H9 (cell line): ENCODE measurements at regions not wholly inside any gene's neighbourhood (a gene's known extent, or its start where the extent isn't known, plus 50 kb on each side); places are given as distances from the start of the nearest gene placed in this dataset.
"Not testable (repeated sequence)": the region's sequence is repeated elsewhere in the genome, so short reads cannot be mapped to it uniquely, and the experiment has no call there.

Experiments used
- DNase-seq: peaks from one replicate; pipeline ENCODE4 v3.0.0-alpha.2; 2017
- H2AFZ ChIP-seq: one replicate; pipeline ENCODE4 v1.6.1; 2013; ENCODE audit warnings: mild to moderate bottlenecking, low read length, control low read depth, moderate library complexity
- H2AK5ac ChIP-seq: 2 replicates; pipeline ENCODE4 v1.6.1; 2013; ENCODE audit warnings: low read length, control low read depth, mixed read lengths; ENCODE audit not compliant: insufficient read length
- H2BK120ac ChIP-seq: one replicate; pipeline ENCODE4 v1.6.1; 2013; ENCODE audit warnings: low read depth, mild to moderate bottlenecking, low read length, control low read depth, inconsistent platforms; ENCODE audit not compliant: poor library complexity, severe bottlenecking
- H2BK12ac ChIP-seq: 2 replicates; pipeline ENCODE4 v1.6.1; 2013; ENCODE audit warnings: low read length, control low read depth, mixed read lengths, low read depth; ENCODE audit not compliant: insufficient read length
- H2BK15ac ChIP-seq: 2 replicates; pipeline ENCODE4 v1.6.1; 2013; ENCODE audit warnings: low read depth, low read length, control low read depth
- H2BK20ac ChIP-seq: one replicate; pipeline ENCODE4 v1.6.1; 2013; ENCODE audit warnings: low read depth, mild to moderate bottlenecking, low read length, control low read depth, inconsistent platforms; ENCODE audit not compliant: poor library complexity, severe bottlenecking
- H2BK5ac ChIP-seq: 2 replicates; pipeline ENCODE4 v1.6.1; 2013; ENCODE audit warnings: low read length, control low read depth, mixed read lengths; ENCODE audit not compliant: insufficient read length
- H3K14ac ChIP-seq: 2 replicates; pipeline ENCODE4 v1.6.1; 2013; ENCODE audit warnings: low read length, control low read depth; ENCODE audit not compliant: insufficient read depth
- H3K18ac ChIP-seq: 2 replicates; pipeline ENCODE4 v1.6.1; 2013; ENCODE audit warnings: low read depth, mild to moderate bottlenecking, mixed read lengths, low read length, control low read depth; ENCODE audit not compliant: insufficient read length
- H3K23ac ChIP-seq: 2 replicates; pipeline ENCODE4 v1.6.1; 2013; ENCODE audit warnings: low read length, control low read depth, mixed read lengths, low read depth; ENCODE audit not compliant: insufficient read length
- H3K23me2 ChIP-seq: 2 replicates; pipeline ENCODE4 v1.6.1; 2013; ENCODE audit warnings: low read depth, mild to moderate bottlenecking, mixed read lengths, low read length, control low read depth; ENCODE audit not compliant: insufficient read length, poor library complexity, severe bottlenecking
- H3K27ac ChIP-seq: 2 replicates; pipeline ENCODE4 v1.5.1; 2013; ENCODE audit warnings: low read length, control low read depth, mixed read lengths, low read depth; ENCODE audit not compliant: insufficient read length
- H3K27me3 ChIP-seq: 2 replicates; pipeline ENCODE4 v1.6.1; 2013; ENCODE audit warnings: low read length, control low read depth, inconsistent platforms; ENCODE audit not compliant: insufficient read depth
- H3K4ac ChIP-seq: 2 replicates; pipeline ENCODE4 v1.6.1; 2013; ENCODE audit warnings: low read depth, mild to moderate bottlenecking, control low read depth, inconsistent platforms, low read length, moderate library complexity
- H3K4me1 ChIP-seq: 2 replicates; pipeline ENCODE4 v1.6.1; 2013; ENCODE audit warnings: low read length, control low read depth, inconsistent platforms; ENCODE audit not compliant: insufficient read depth
- H3K4me2 ChIP-seq: 2 replicates; pipeline ENCODE4 v1.6.1; 2013; ENCODE audit warnings: low read length, control low read depth, mixed read lengths; ENCODE audit not compliant: insufficient read length, insufficient read depth
- H3K56ac ChIP-seq: 2 replicates; pipeline ENCODE4 v1.6.1; 2013; ENCODE audit warnings: low read depth, mild to moderate bottlenecking, mixed read lengths, low read length, control low read depth; ENCODE audit not compliant: insufficient read length
- H3K79me1 ChIP-seq: 2 replicates; pipeline ENCODE4 v1.6.1; 2013; ENCODE audit warnings: low read depth, mild to moderate bottlenecking, moderate library complexity, low read length, control low read depth, inconsistent platforms; ENCODE audit not compliant: insufficient read depth, poor library complexity, severe bottlenecking
- H3K79me2 ChIP-seq: 2 replicates; pipeline ENCODE4 v1.6.1; 2013; ENCODE audit warnings: low read length, control low read depth, inconsistent platforms; ENCODE audit not compliant: insufficient read depth
- H3K9ac ChIP-seq: 2 replicates; pipeline ENCODE4 v1.6.1; 2013; ENCODE audit warnings: low read length, control low read depth, mixed read lengths; ENCODE audit not compliant: insufficient read length; ENCODE audit errors: extremely low read depth
- H3K9me3 ChIP-seq: one replicate; pipeline ENCODE4 v1.6.1; 2013; ENCODE audit warnings: low read depth, low read length, inconsistent platforms; ENCODE audit not compliant: control insufficient read depth
- H3T11ph ChIP-seq: one replicate; pipeline ENCODE4 v1.6.1; 2013; ENCODE audit warnings: mild to moderate bottlenecking, low read length, control low read depth, inconsistent platforms
- H4K20me1 ChIP-seq: one replicate; pipeline ENCODE4 v1.6.1; 2013; ENCODE audit not compliant: control insufficient read depth, insufficient read length, insufficient read depth
- H4K5ac ChIP-seq: 2 replicates; pipeline ENCODE4 v1.6.1; 2013; ENCODE audit warnings: low read depth, mild to moderate bottlenecking, mixed read lengths, low read length, control low read depth; ENCODE audit not compliant: insufficient read length
- H4K8ac ChIP-seq: replicated peaks from 2 replicates; pipeline ENCODE4 v1.6.1; 2013; ENCODE audit warnings: low read length, control low read depth, mixed read lengths, low read depth; ENCODE audit not compliant: insufficient read length
- H4K91ac ChIP-seq: 2 replicates; pipeline ENCODE4 v1.6.1; 2013; ENCODE audit warnings: low read depth, mild to moderate bottlenecking, moderate library complexity, mixed read lengths, low read length, control low read depth; ENCODE audit not compliant: insufficient read length
- H3K27ac Mint-ChIP-seq, 3 experiments: 2 replicates in 2 of 3; 3 replicates in 1 of 3; pipeline ENCODE4 v1.8.0; 2020 to 2021; ENCODE audit warnings: mixed read lengths in 3 of 3, mild to moderate bottlenecking in 1 of 3, moderate library complexity in 1 of 3
- H3K27me3 Mint-ChIP-seq: 2 replicates; pipeline ENCODE4 v1.8.0; 2021; ENCODE audit warnings: low read depth, mild to moderate bottlenecking, moderate library complexity, mixed read lengths
- H3K36me3 Mint-ChIP-seq, 3 experiments: 2 replicates in 2 of 3; 3 replicates in 1 of 3; pipeline ENCODE4 v1.8.0; 2020 to 2021; ENCODE audit warnings: low read depth in 3 of 3, mixed read lengths in 3 of 3; ENCODE audit not compliant: insufficient read depth in 1 of 3
- H3K4me1 Mint-ChIP-seq, 2 experiments: 2 replicates each; pipeline ENCODE4 v1.8.0; 2020; ENCODE audit warnings: mixed read lengths in 2 of 2
- H3K4me3 Mint-ChIP-seq, 2 experiments: 2 replicates in 1 of 2; 3 replicates in 1 of 2; pipeline ENCODE4 v1.8.0; 2020 to 2021; ENCODE audit warnings: mild to moderate bottlenecking in 2 of 2, mixed read lengths in 2 of 2, moderate library complexity in 1 of 2
- H3K9me3 Mint-ChIP-seq, 2 experiments: 2 replicates in 1 of 2; 3 replicates in 1 of 2; pipeline ENCODE4 v1.8.0; 2020; ENCODE audit warnings: mild to moderate bottlenecking in 2 of 2, mixed read lengths in 2 of 2, moderate library complexity in 1 of 2
- CTCF ChIP-seq: fragments of 200-600 bp; sonication (generic); conservative IDR thresholded peaks from 3 replicates; pipeline ENCODE4 v1.8.0; 2021; ENCODE audit warnings: antibody characterized with exemption, mild to moderate bottlenecking
- WGBS: extraction: QIAGEN DNeasy Blood & Tissue Kit; methylation state at CpG from one replicate; pipeline ENCODE4 v1.1.7; 2013; ENCODE audit warnings: missing lambda C conversion rate, low lambda C conversion rate, mixed read lengths; ENCODE audit not compliant: insufficient read length; ENCODE audit errors: extremely low coverage; 5-methylcytosine and 5-hydroxymethylcytosine counted together

GRCh38 chr9:64015136-64015535, 1269.9 kb downstream of the FOXD4L5 start:
- H3K9ac ChIP-seq, result no peak overlapping the region
- no peak overlapping the region for H2BK20ac ChIP-seq
- H3K9me3 ChIP-seq, result peaks cover 9% of the 10 kb centered on the region
- no peak overlapping the region for H3K27ac Mint-ChIP-seq
- H3K79me1 ChIP-seq, result no peaks in the 10 kb centered on the region
- no peak for DNase-seq
- TF ChIP-seq CTCF, result no peak
- peaks cover 1 to 8% (median 7%) of the 10 kb centered on the region in 3 experiments; a peak in 5 of 7 replicates for H3K36me3 Mint-ChIP-seq
- no peak overlapping the region for H3K4me3 Mint-ChIP-seq
- H4K8ac ChIP-seq, result no peak overlapping the region
- no peaks in the 10 kb centered on the region for H3K23me2 ChIP-seq
- no peak overlapping the region for H3K18ac ChIP-seq
- WGBS, result no CpG with 5 or more reads among the region's 17 CpGs
- H2BK120ac ChIP-seq, result no peak overlapping the region
- H3T11ph ChIP-seq, result no peak overlapping the region
- no peak overlapping the region for H3K4me2 ChIP-seq
- H3K27me3 ChIP-seq, result no peaks in the 10 kb centered on the region
- H3K4me1 Mint-ChIP-seq, result no peaks in the 10 kb centered on the region
- no peak overlapping the region for H3K56ac ChIP-seq
- H2BK15ac ChIP-seq, result no peak overlapping the region
- no peak overlapping the region for H2AFZ ChIP-seq
- no peaks in the 10 kb centered on the region for H3K27me3 Mint-ChIP-seq
- no peaks in the 10 kb centered on the region for H4K20me1 ChIP-seq
- no peak overlapping the region for H3K23ac ChIP-seq
- no peak overlapping the region for H3K4ac ChIP-seq
- no peaks in the 10 kb centered on the region for H3K4me1 ChIP-seq
- H2BK5ac ChIP-seq, result no peak overlapping the region
- no peak overlapping the region for H3K14ac ChIP-seq
- no peak overlapping the region for H3K27ac ChIP-seq
- H3K79me2 ChIP-seq, result no peaks in the 10 kb centered on the region
- no peak overlapping the region for H2AK5ac ChIP-seq
- no peak overlapping the region for H4K91ac ChIP-seq
- H2BK12ac ChIP-seq, result no peak overlapping the region
- peaks cover 64 to 70% of the 10 kb centered on the region in 2 experiments for H3K9me3 Mint-ChIP-seq
- no peak overlapping the region for H4K5ac ChIP-seq

- H4K91ac ChIP-seq, H3K23ac ChIP-seq, DNase-seq, H2AFZ ChIP-seq, H2BK12ac ChIP-seq, H4K5ac ChIP-seq, H3K4ac ChIP-seq, H3K9ac ChIP-seq, H3K27me3 ChIP-seq, H3K4me1 ChIP-seq, H3K9me3 ChIP-seq, H3K4me1 Mint-ChIP-seq, H2AK5ac ChIP-seq, H3K36me3 Mint-ChIP-seq, H3K23me2 ChIP-seq, H3K4me2 ChIP-seq, H3K56ac ChIP-seq, H3K27me3 Mint-ChIP-seq, H3K79me2 ChIP-seq, H3K4me3 Mint-ChIP-seq, H2BK20ac ChIP-seq, H3T11ph ChIP-seq, H3K18ac ChIP-seq, H3K14ac ChIP-seq, H4K20me1 ChIP-seq, H2BK15ac ChIP-seq, H2BK120ac ChIP-seq, H3K27ac ChIP-seq, H3K79me1 ChIP-seq, H3K27ac Mint-ChIP-seq, H4K8ac ChIP-seq, H2BK5ac ChIP-seq: not testable (repeated sequence)
- no CpG with 5 or more reads among the region's 32 CpGs for WGBS
- peaks cover 60 to 64% of the 10 kb centered on the region in 2 experiments for H3K9me3 Mint-ChIP-seq
Observed at GRCh38 chr9:64014386-64015091, 1270.5 kb downstream of the FOXD4L5 start.
